ENCODE measurements at regions not wholly inside any gene's neighbourhood (a gene's known extent, or its start where the extent isn't known, plus 50 kb on each side); places are given as distances from the start of the nearest gene placed in this dataset.

DNA sequence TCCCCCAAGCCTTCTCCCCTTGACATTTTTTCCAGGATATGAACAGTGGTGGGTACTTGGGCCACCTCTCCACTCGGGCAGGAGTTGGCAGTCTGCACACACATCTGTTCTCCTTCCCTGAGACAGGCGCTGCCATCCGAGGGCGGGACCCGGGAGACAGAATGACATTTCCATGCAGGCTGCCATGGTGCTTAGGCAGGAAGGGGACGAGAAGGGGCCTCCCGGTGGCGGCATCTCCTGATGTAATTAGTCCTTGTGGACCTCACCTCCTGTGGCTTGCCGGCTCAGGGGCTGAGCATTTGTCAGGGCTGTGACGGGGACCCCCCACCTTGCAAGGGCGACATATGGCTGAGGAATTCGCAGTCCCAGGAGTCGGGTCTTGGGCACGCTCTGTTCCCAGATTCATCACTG lies 197.2 kb downstream of the FOXL1 start:
- ATAC-seq (replicated peaks in 1 of 4) (no peak), DNase-seq (no peak)
- Histone ChIP-seq H3K9me3 (no peaks in the 10 kb centered on the region), H3K4me3 (ENCODE audit: control insufficient read depth in 1 of 2, extremely low read depth in 1 of 2, low read length in 1 of 2) (no peak overlapping the region), H3K27me3 (replicated peaks in 1 of 2; ENCODE audit: control insufficient read depth in 2 of 2, extremely low read depth in 1 of 2, insufficient read depth in 2 of 2, low read length in 1 of 2) (peaks cover 0 to 27% of the 10 kb centered on the region in 2 experiments), H3K36me3 (ENCODE audit: control insufficient read depth in 2 of 2, extremely low read depth in 1 of 2, insufficient read depth in 1 of 2, low read length in 1 of 2) (no peaks in the 10 kb centered on the region), H3K27ac (ENCODE audit: low read length) (no peak overlapping the region), H3K4me1 (ENCODE audit: control insufficient read depth in 1 of 2, extremely low read depth in 1 of 2, insufficient read depth in 2 of 2, low read length in 2 of 2) (no peaks in the 10 kb centered on the region)
- Mint-ChIP-seq H3K36me3 (no peaks in the 10 kb centered on the region), H3K27ac (no peak overlapping the region), H3K9me3 (no peaks in the 10 kb centered on the region), H3K27me3 (peaks cover 8 to 19% of the 10 kb centered on the region in 2 donors), H3K4me1 (no peaks in the 10 kb centered on the region), H3K4me3 (no peak overlapping the region)
- 39% methylated on average over 9 of the region's 14 CpGs for WGBS (ENCODE audit: insufficient coverage)
- ChIA-PET POLR2A (no interaction called here), CTCF (no interaction called here)

DNA sequence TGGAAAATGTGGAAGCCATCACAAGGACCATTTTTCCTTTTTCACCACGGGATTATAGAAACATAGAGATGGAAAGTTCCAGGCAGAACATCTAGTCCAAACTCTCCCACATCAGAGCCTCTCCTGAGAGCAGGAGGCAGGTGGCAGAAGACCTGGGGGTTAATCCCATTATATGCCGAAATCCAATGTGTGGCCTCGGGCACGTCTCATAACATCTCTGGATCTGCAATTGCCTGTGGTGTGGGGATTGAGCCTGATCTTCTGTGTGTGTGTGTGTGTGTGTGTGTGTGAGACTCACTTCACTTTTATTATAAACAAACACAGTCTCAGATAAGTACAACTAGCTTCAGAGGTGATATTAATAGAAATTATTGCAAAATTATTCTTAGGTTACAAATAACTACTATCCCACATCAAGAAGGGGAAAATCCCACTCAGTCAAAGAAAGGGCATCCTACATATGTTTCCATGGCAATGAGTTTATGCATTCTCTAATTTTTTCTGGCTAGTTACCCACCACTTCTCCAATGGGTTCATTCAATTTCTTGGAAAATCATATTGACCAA lies 199.1 kb downstream of the FOXL1 start:
- peaks cover 9 to 15% of the 10 kb centered on the region in 2 donors for H3K27me3 Mint-ChIP-seq
- no peak overlapping the region for H3K4me3 Mint-ChIP-seq
- H3K36me3 ChIP-seq (ENCODE audit: control insufficient read depth in 2 of 2, extremely low read depth in 1 of 2, insufficient read depth in 1 of 2, low read length in 1 of 2), result no peaks in the 10 kb centered on the region
- peaks cover 0 to 31% of the 10 kb centered on the region in 2 experiments for H3K27me3 ChIP-seq (replicated peaks in 1 of 2; ENCODE audit: control insufficient read depth in 2 of 2, extremely low read depth in 1 of 2, insufficient read depth in 2 of 2, low read length in 1 of 2)
- no peak for DNase-seq
- no CpG with 5 or more reads among the region's 4 CpGs for WGBS (ENCODE audit: insufficient coverage)
- ChIA-PET CTCF (no interaction called here), POLR2A (no interaction called here)
- no peaks in the 10 kb centered on the region for H3K9me3 Mint-ChIP-seq
- no peak overlapping the region for H3K4me3 ChIP-seq (ENCODE audit: control insufficient read depth in 1 of 2, extremely low read depth in 1 of 2, low read length in 1 of 2)
- no peaks in the 10 kb centered on the region for H3K36me3 Mint-ChIP-seq
- H3K4me1 ChIP-seq (ENCODE audit: control insufficient read depth in 1 of 2, extremely low read depth in 1 of 2, insufficient read depth in 2 of 2, low read length in 2 of 2), result no peaks in the 10 kb centered on the region
- H3K27ac Mint-ChIP-seq, result no peak overlapping the region
- no peak for ATAC-seq (replicated peaks in 1 of 4)
- H3K27ac ChIP-seq (ENCODE audit: low read length), result no peak overlapping the region
- no peaks in the 10 kb centered on the region for H3K9me3 ChIP-seq
- H3K4me1 Mint-ChIP-seq, result no peaks in the 10 kb centered on the region

DNA sequence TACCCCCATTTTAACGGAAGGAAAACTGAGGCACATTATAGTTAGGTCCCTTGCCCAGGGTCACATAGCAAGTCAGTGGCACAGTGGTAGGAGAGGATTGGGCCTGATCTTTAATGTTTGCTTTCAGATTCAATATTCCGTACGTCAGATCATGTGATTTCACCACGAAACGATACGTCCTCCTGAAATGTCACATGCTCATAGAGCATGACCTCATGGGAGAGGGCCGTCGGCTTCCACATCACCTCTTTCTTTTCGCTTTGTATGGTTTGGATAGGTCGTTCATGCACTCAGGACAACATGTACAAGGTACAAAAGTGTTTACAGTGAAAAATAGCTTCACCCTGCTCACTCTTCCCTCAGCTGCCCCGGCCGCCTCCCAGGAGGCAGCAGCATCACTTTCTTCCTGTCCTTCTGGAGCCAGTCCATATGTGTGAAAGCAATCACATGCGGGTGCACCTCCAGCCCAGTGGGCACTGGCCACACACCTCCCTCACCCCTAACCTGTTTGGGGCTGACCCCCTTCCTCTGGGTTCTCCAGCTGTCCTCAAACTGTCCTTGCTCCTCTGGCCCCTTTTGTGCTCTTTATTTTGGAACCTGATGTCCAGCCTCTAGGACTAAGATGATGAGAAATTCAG lies 199.9 kb downstream of the FOXL1 start:
- Mint-ChIP-seq H3K27me3 (peaks cover 9 to 15% of the 10 kb centered on the region in 2 donors), H3K4me3 (no peak overlapping the region), H3K36me3 (no peaks in the 10 kb centered on the region), H3K27ac (no peak overlapping the region), H3K4me1 (no peaks in the 10 kb centered on the region), H3K9me3 (no peaks in the 10 kb centered on the region)
- H3K9me3 ChIP-seq, result no peaks in the 10 kb centered on the region
- ATAC-seq (replicated peaks in 1 of 4) (no peak), DNase-seq (no peak)
- POLR2A ChIA-PET, result no interaction called here
- H3K27ac ChIP-seq (ENCODE audit: low read length), result no peak overlapping the region
- H3K36me3 ChIP-seq (ENCODE audit: control insufficient read depth in 2 of 2, extremely low read depth in 1 of 2, insufficient read depth in 1 of 2, low read length in 1 of 2), result no peaks in the 10 kb centered on the region
- H3K27me3 ChIP-seq (replicated peaks in 1 of 2; ENCODE audit: control insufficient read depth in 2 of 2, extremely low read depth in 1 of 2, insufficient read depth in 2 of 2, low read length in 1 of 2), result peaks cover 0 to 26% of the 10 kb centered on the region in 2 experiments
- CTCF ChIA-PET, result no interaction called here
- WGBS (ENCODE audit: insufficient coverage), result 70% methylated on average over 8 of the region's 13 CpGs
- H3K4me3 ChIP-seq (ENCODE audit: control insufficient read depth in 1 of 2, extremely low read depth in 1 of 2, low read length in 1 of 2), result no peak overlapping the region
- H3K4me1 ChIP-seq (ENCODE audit: control insufficient read depth in 1 of 2, extremely low read depth in 1 of 2, insufficient read depth in 2 of 2, low read length in 2 of 2), result no peaks in the 10 kb centered on the region

DNA sequence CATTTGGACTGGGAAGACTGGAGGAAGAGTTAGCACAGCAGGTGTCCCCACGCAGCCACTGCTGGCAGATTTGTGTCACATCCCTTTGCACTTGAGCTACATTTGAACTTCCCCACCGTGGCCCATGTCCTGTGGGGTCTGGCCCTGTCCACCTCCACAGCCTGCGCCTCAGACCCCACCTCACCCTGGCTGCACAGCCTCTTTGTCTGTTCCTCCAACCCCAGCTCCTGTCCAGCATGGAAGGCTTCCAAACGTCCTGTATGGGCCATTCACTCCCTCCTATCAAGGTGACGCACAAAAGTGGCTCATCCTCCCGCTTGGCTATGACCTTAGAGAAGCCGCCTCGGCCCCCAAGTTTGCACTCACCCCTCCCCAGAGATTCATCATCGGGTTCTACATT lies 200.6 kb downstream of the FOXL1 start:
- Mint-ChIP-seq H3K4me3 (no peak overlapping the region), H3K27ac (no peak overlapping the region), H3K36me3 (no peaks in the 10 kb centered on the region), H3K9me3 (no peaks in the 10 kb centered on the region), H3K4me1 (no peaks in the 10 kb centered on the region), H3K27me3 (peaks cover 9 to 15% of the 10 kb centered on the region in 2 donors)
- no peak overlapping the region for H3K4me3 ChIP-seq (ENCODE audit: control insufficient read depth in 1 of 2, extremely low read depth in 1 of 2, low read length in 1 of 2)
- H3K27me3 ChIP-seq (replicated peaks in 1 of 2; ENCODE audit: control insufficient read depth in 2 of 2, extremely low read depth in 1 of 2, insufficient read depth in 2 of 2, low read length in 1 of 2), result peaks cover 0 to 24% of the 10 kb centered on the region in 2 experiments
- no peak overlapping the region for H3K27ac ChIP-seq (ENCODE audit: low read length)
- ChIA-PET CTCF (no interaction called here), POLR2A (no interaction called here)
- H3K9me3 ChIP-seq, result no peaks in the 10 kb centered on the region
- H3K36me3 ChIP-seq (ENCODE audit: control insufficient read depth in 2 of 2, extremely low read depth in 1 of 2, insufficient read depth in 1 of 2, low read length in 1 of 2), result no peaks in the 10 kb centered on the region
- ATAC-seq (replicated peaks in 1 of 4), result no peak
- WGBS (ENCODE audit: insufficient coverage), result 67% methylated on average over 9 of the region's 9 CpGs
- no peak for DNase-seq
- H3K4me1 ChIP-seq (ENCODE audit: control insufficient read depth in 1 of 2, extremely low read depth in 1 of 2, insufficient read depth in 2 of 2, low read length in 2 of 2), result no peaks in the 10 kb centered on the region

DNA sequence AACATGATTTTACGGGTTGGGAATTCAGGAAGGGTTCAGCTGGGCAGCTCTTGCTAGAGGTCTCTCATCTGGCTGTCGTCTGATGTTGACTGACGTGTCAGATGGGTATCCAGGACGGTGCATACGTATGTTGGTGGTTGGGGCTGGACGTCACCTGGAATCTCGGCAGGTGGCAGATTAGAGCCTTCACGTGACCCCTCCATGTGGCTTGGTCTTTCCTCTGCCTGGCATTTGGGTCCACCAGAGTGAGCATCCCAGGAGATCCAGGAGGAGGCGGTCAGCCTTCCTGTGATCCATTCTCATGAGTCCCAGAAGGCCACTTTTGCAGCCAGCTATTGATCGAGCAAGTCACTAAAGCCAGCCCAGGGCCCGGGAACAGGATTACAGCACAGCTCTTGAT lies 202.7 kb downstream of the FOXL1 start:
- H3K27ac Mint-ChIP-seq, result no peak overlapping the region
- no peak for ATAC-seq (replicated peaks in 1 of 4)
- no peaks in the 10 kb centered on the region for H3K9me3 ChIP-seq
- no peaks in the 10 kb centered on the region for H3K4me1 ChIP-seq (ENCODE audit: control insufficient read depth in 1 of 2, extremely low read depth in 1 of 2, insufficient read depth in 2 of 2, low read length in 2 of 2)
- H3K27me3 ChIP-seq (replicated peaks in 1 of 2; ENCODE audit: control insufficient read depth in 2 of 2, extremely low read depth in 1 of 2, insufficient read depth in 2 of 2, low read length in 1 of 2), result peaks cover 0 to 18% of the 10 kb centered on the region in 2 experiments
- ChIA-PET CTCF (no interaction called here), POLR2A (no interaction called here)
- H3K27ac ChIP-seq (ENCODE audit: low read length), result no peak overlapping the region
- H3K4me1 Mint-ChIP-seq, result no peaks in the 10 kb centered on the region
- no peak overlapping the region for H3K4me3 Mint-ChIP-seq
- no peak for DNase-seq
- 89% methylated on average over 9 of the region's 11 CpGs for WGBS (ENCODE audit: insufficient coverage)
- H3K36me3 ChIP-seq (ENCODE audit: control insufficient read depth in 2 of 2, extremely low read depth in 1 of 2, insufficient read depth in 1 of 2, low read length in 1 of 2), result no peaks in the 10 kb centered on the region
- peaks cover 9 to 15% of the 10 kb centered on the region in 2 donors for H3K27me3 Mint-ChIP-seq
- no peaks in the 10 kb centered on the region for H3K36me3 Mint-ChIP-seq
- H3K9me3 Mint-ChIP-seq, result no peaks in the 10 kb centered on the region
- H3K4me3 ChIP-seq (ENCODE audit: control insufficient read depth in 1 of 2, extremely low read depth in 1 of 2, low read length in 1 of 2), result no peak overlapping the region

DNA sequence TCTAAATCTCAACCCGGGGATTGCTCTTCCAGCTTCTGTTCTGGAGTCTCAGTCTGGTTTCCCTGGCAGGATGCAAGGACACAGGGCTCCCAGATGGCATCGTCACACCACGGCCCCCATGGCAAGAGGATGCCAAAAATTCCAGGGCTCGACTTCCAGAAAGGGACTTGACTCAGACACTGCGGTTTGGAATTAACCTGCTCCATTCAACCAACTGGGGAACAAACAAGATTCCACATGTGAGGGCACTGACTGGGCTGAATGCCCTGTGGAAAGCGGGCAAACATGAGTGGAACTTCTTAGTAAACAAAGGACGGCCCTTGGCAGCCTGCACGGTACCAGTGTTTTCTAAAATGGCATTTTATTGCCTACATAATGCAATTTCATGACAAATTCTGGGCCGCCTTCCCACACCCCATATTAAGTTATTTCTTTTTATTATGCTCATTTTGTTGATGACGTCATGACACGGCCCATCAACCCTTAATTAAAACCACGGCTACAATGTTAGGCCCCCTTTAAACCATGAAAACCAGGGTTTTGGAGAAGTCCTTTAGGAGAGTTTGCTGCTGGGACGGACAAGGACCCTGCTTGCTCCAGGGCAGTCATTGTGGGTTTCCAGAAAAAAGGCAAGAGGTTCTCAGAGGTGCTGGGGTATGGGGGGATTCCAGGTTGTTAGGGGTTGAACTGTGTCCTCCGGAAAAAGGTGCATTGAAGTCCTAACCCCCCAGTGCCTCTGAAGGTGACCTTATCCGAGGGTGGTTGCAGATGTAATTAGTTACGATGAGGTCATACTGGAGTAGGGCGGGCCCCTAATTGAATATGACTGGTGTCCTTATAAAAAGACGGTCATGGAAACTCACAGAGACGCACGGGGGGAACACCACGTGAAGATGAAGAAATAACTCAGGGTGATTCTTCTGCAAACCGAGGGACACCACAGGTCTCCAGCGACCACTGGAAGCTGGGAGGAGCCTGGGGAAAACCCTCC lies 205.6 kb downstream of the FOXL1 start:
- no peaks in the 10 kb centered on the region for H3K36me3 ChIP-seq (ENCODE audit: control insufficient read depth in 2 of 2, extremely low read depth in 1 of 2, insufficient read depth in 1 of 2, low read length in 1 of 2)
- 85% methylated on average over 16 of the region's 23 CpGs for WGBS (ENCODE audit: insufficient coverage)
- no peaks in the 10 kb centered on the region for H3K9me3 Mint-ChIP-seq
- peaks cover 9 to 18% of the 10 kb centered on the region in 2 donors for H3K27me3 Mint-ChIP-seq
- no peaks in the 10 kb centered on the region for H3K36me3 Mint-ChIP-seq
- no peak overlapping the region for H3K27ac ChIP-seq (ENCODE audit: low read length)
- H3K4me3 ChIP-seq (ENCODE audit: control insufficient read depth in 1 of 2, extremely low read depth in 1 of 2, low read length in 1 of 2), result no peak overlapping the region
- no peak overlapping the region for H3K27ac Mint-ChIP-seq
- no peaks in the 10 kb centered on the region for H3K9me3 ChIP-seq
- no peak overlapping the region for H3K4me3 Mint-ChIP-seq
- H3K27me3 ChIP-seq (replicated peaks in 1 of 2; ENCODE audit: control insufficient read depth in 2 of 2, extremely low read depth in 1 of 2, insufficient read depth in 2 of 2, low read length in 1 of 2), result peaks cover 0 to 21% of the 10 kb centered on the region in 2 experiments
- DNase-seq (no peak), ATAC-seq (replicated peaks in 1 of 4) (no peak)
- H3K4me1 Mint-ChIP-seq, result no peaks in the 10 kb centered on the region
- CTCF ChIA-PET, result no interaction called here
- H3K4me1 ChIP-seq (ENCODE audit: control insufficient read depth in 1 of 2, extremely low read depth in 1 of 2, insufficient read depth in 2 of 2, low read length in 2 of 2), result no peaks in the 10 kb centered on the region
- POLR2A ChIA-PET, result no interaction called here

Measured in T-cell (primary cell).